DND-41 (cell line): ENCODE measurements at regions not wholly inside any gene's neighbourhood (a gene's known extent, or its start where the extent isn't known, plus 50 kb on each side); places are given as distances from the start of the nearest gene placed in this dataset.

Experiments used
- CTCF ChIP-seq: IDR thresholded peaks from 2 replicates; pipeline ENCODE4 v1.5.1; 2012; ENCODE audit warnings: borderline replicate concordance, low read length, moderate library complexity, mild to moderate bottlenecking; ENCODE audit not compliant: poor library complexity, severe bottlenecking; ENCODE audit errors: extremely low read depth
- EZH2 ChIP-seq: IDR thresholded peaks from 3 replicates; pipeline ENCODE4 v1.6.1; 2012; ENCODE audit warnings: borderline replicate concordance, low read depth, mild to moderate bottlenecking, moderate library complexity, low read length, inconsistent platforms; ENCODE audit not compliant: severe bottlenecking

DNA sequence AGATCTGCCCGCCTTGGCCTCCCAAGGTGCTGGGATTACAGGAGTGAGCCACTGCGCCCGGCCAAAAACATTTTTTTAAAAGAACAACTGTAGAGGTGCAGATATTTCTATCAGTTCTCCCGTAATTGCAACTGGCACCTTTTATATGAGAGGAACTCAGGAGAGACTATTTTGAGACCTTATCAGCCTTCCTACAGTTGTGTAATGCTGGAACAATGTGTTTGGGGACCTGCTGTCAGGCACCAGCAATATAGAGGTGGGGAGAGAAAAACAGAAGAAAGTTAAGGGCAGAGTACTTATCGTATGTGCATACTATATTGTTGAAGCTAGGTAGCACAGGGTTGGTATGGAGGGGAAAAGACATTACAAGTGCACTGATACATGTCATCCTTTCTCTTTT, 343.8 kb upstream of the ANKRD30A start:
- TF ChIP-seq EZH2 (no peak), CTCF (no peak)
